HCT116 (cell line): ENCODE measurements at regions not wholly inside any gene's neighbourhood (a gene's known extent, or its start where the extent isn't known, plus 50 kb on each side); places are given as distances from the start of the nearest gene placed in this dataset.

ENCODE experiments used
- ATAC-seq: fragments of 200-7000 bp; cut with Tn5 transposase; 2 replicates; pipeline ENCODE4 v1.9.1; 2020; ENCODE audit warnings: mild to moderate bottlenecking, moderate library complexity
- BruUV-seq: library from RNA; stranded (reverse); fragments of 400-500 nt; replicated peaks from 2 replicates; lab custom pipeline; 2021; lab: Mats Ljungman, UMichigan
- CTCF ChIA-PET: fragments of 300-600 bp; sonication (Branson Sonifier 250); formaldehyde crosslinking; loops from one replicate; lab custom pipeline; 2021; ENCODE audit warnings: antibody characterized with exemption; lab: Charles Lee
- POLR2A ChIA-PET: fragments of 300-600, 350-600 bp; sonication (Branson Sonifier 250); formaldehyde crosslinking; loops from one replicate; lab custom pipeline; 2021; ENCODE audit warnings: antibody characterized with exemption; lab: Charles Lee
- RAD21 ChIA-PET, 2 experiments: fragments of 300-600 bp; sonication (Branson Sonifier 250); formaldehyde crosslinking; loops; one replicate each; lab custom pipeline; 2023; ENCODE audit warnings: low total read pairs in 2 of 2; ENCODE audit not compliant: uncharacterized antibody in 2 of 2, unreplicated experiment in 2 of 2, low non-redundant PET in 1 of 2; lab: Charles Lee
- DNase-seq: peaks from one replicate; pipeline ENCODE4 v3.0.0-alpha.2; 2010; ENCODE audit warnings: low read depth, low spot score
- H2AFZ ChIP-seq: fragments of 200-600 bp; shearing (Covaris generic), sonication (generic); 2 replicates; pipeline ENCODE4 v1.6.1; 2017; ENCODE audit warnings: low read depth, mixed run types, mixed read lengths, antibody characterized with exemption, low read length; ENCODE audit not compliant: poor library complexity, severe bottlenecking
- H3K27ac ChIP-seq: 2 replicates; pipeline ENCODE4 v1.5.1; 2012; ENCODE audit warnings: low read depth, low read length
- H3K27me3 ChIP-seq: fragments of 200-600 bp; sonication (generic); 2 replicates; pipeline ENCODE4 v1.6.1; 2016; ENCODE audit warnings: mixed run types, low read length, mixed read lengths; ENCODE audit not compliant: insufficient read depth
- H3K36me3 ChIP-seq, 2 experiments: fragments of 200-500 bp in 1 of 2; fragments of 200-600 bp in 1 of 2; sonication (Bioruptor generic) in 1 of 2; sonication (generic) in 1 of 2; 2 replicates each; pipeline versions ENCODE4 v1.5.1 to v1.6.1; 2014 to 2016; ENCODE audit warnings: low read length in 2 of 2, inconsistent platforms in 1 of 2, mixed read lengths in 1 of 2, mixed run types in 1 of 2; ENCODE audit not compliant: insufficient read depth in 2 of 2, control insufficient read depth in 1 of 2
- H3K4me1 ChIP-seq, 2 experiments: fragments of 200-600 bp in 1 of 2; sonication (generic) in 1 of 2; 2 replicates each; pipeline versions ENCODE4 v1.5.1 to v1.6.1; 2012 to 2017; ENCODE audit warnings: low read length in 2 of 2, inconsistent platforms in 1 of 2, mild to moderate bottlenecking in 1 of 2, mixed read lengths in 1 of 2, mixed run types in 1 of 2, moderate library complexity in 1 of 2; ENCODE audit not compliant: insufficient read depth in 2 of 2, control insufficient read depth in 1 of 2
- H3K4me2 ChIP-seq: fragments of 200-600 bp; sonication (generic); 2 replicates; pipeline ENCODE4 v1.6.1; 2017; ENCODE audit warnings: mixed run types, low read length, mixed read lengths
- H3K4me3 ChIP-seq, 2 experiments: fragments of 200-600 bp in 1 of 2; sonication (generic) in 1 of 2; replicated peaks in 1 of 2; 2 replicates each; pipeline ENCODE4 v1.5.1; 2011 to 2016; ENCODE audit warnings: low read length in 2 of 2, control low read depth in 1 of 2, low read depth in 1 of 2, mild to moderate bottlenecking in 1 of 2, mixed read lengths in 1 of 2, mixed run types in 1 of 2
- H3K79me2 ChIP-seq: fragments of 200-600 bp; sonication (generic); 2 replicates; pipeline ENCODE4 v1.6.1; 2017; ENCODE audit warnings: mild to moderate bottlenecking, mixed run types, low read length, moderate library complexity, mixed read lengths; ENCODE audit not compliant: insufficient read depth
- H3K9ac ChIP-seq: fragments of 200-600 bp; sonication (generic); 2 replicates; pipeline ENCODE4 v1.6.1; 2016; ENCODE audit warnings: low read length, mixed read lengths
- H3K9me2 ChIP-seq: fragments of 200-600 bp; sonication (generic), shearing (Covaris generic); 2 replicates; pipeline ENCODE4 v1.6.1; 2017; ENCODE audit warnings: mixed run types, mild to moderate bottlenecking, moderate library complexity; ENCODE audit not compliant: insufficient read depth
- H3K9me3 ChIP-seq, 2 experiments: fragments of 200-500 bp in 1 of 2; fragments of 200-600 bp in 1 of 2; sonication (Bioruptor generic) in 1 of 2; sonication (generic) in 1 of 2; 2 replicates each; pipeline ENCODE4 v1.6.1; 2014 to 2017; ENCODE audit warnings: low read length in 2 of 2, mixed read lengths in 2 of 2, inconsistent platforms in 1 of 2, low read depth in 1 of 2, mild to moderate bottlenecking in 1 of 2, mixed run types in 1 of 2, moderate library complexity in 1 of 2; ENCODE audit not compliant: control insufficient read depth in 1 of 2, insufficient read depth in 1 of 2
- H4K20me1 ChIP-seq: fragments of 200-600 bp; sonication (generic), shearing (Covaris generic); 2 replicates; pipeline ENCODE4 v1.6.1; 2017; ENCODE audit warnings: mixed run types, mild to moderate bottlenecking, moderate library complexity; ENCODE audit not compliant: insufficient read depth
- ATF3 ChIP-seq: IDR thresholded peaks from 2 replicates; pipeline ENCODE4 v1.6.1; 2012
- CBX3 ChIP-seq: IDR thresholded peaks from 2 replicates; pipeline ENCODE4 v1.6.1; 2012; ENCODE audit warnings: low read depth
- CTCF ChIP-seq, 3 experiments: fragments of 200-600 bp in 1 of 3; sonication (generic) in 1 of 3; IDR thresholded peaks in 2 of 3; conservative IDR thresholded peaks in 1 of 3; 2 replicates each; pipeline ENCODE4 v1.5.1; 2012 to 2017; ENCODE audit warnings: low read depth in 2 of 3, low read length in 2 of 3, antibody characterized with exemption in 1 of 3, borderline replicate concordance in 1 of 3, control low read depth in 1 of 3, mild to moderate bottlenecking in 1 of 3, mixed read lengths in 1 of 3, mixed run types in 1 of 3, moderate library complexity in 1 of 3; ENCODE audit not compliant: insufficient read depth in 1 of 3
- ELF1 ChIP-seq: IDR thresholded peaks from 2 replicates; pipeline ENCODE4 v1.6.1; 2012; ENCODE audit warnings: low read depth, borderline replicate concordance
- EZH2 ChIP-seq: fragments of 200-600 bp; sonication (generic); IDR thresholded peaks from 2 replicates; pipeline ENCODE4 v1.6.1; 2017; ENCODE audit warnings: antibody characterized with exemption, mixed run types
- MAX ChIP-seq: IDR thresholded peaks from 2 replicates; pipeline ENCODE4 v1.6.1; 2012
- POLR2A ChIP-seq: IDR thresholded peaks from 2 replicates; pipeline ENCODE4 v1.7.0; 2011; ENCODE audit warnings: borderline replicate concordance; ENCODE audit not compliant: insufficient read depth, insufficient read length; ENCODE audit errors: extremely low read depth
- POLR2AphosphoS5 ChIP-seq: IDR thresholded peaks from 2 replicates; pipeline ENCODE4 v1.6.1; 2011; ENCODE audit warnings: mild to moderate bottlenecking, low read depth, low read length, moderate library complexity
- RAD21 ChIP-seq: IDR thresholded peaks from 2 replicates; pipeline ENCODE4 v1.6.1; 2012; ENCODE audit warnings: low read depth, mild to moderate bottlenecking
- REST ChIP-seq: IDR thresholded peaks from 2 replicates; pipeline ENCODE4 v1.6.1; 2012; ENCODE audit warnings: low read depth
- SRF ChIP-seq: IDR thresholded peaks from 2 replicates; pipeline ENCODE4 v1.6.1; 2012; ENCODE audit warnings: low read depth
- TCF7L2 ChIP-seq: IDR thresholded peaks from 2 replicates; pipeline ENCODE4 v1.7.0; 2011; ENCODE audit warnings: borderline replicate concordance, inconsistent platforms; ENCODE audit not compliant: insufficient read depth, insufficient read length; ENCODE audit errors: extremely low read depth
- YY1 ChIP-seq: IDR thresholded peaks from 2 replicates; pipeline ENCODE4 v1.6.1; 2011; ENCODE audit warnings: low read length, low read depth, moderate library complexity, mild to moderate bottlenecking; ENCODE audit not compliant: insufficient replicate concordance; ENCODE audit errors: extremely low read depth
- ZFX ChIP-seq: fragments of 450-650 bp; IDR thresholded peaks from 2 replicates; pipeline ENCODE4 v1.6.1; 2017
- ZNF274 ChIP-seq: fragments of 200-500 bp; sonication (Bioruptor generic); IDR thresholded peaks from 2 replicates; pipeline ENCODE4 v1.6.1; 2014; ENCODE audit warnings: mild to moderate bottlenecking, low read depth, low read length, inconsistent platforms
- intact Hi-C: fragments of 100-400 bp; cut with micrococcal nuclease; formaldehyde crosslinking; loops from 2 replicates; pipeline ENCODE4 v1.10.0; 2022

- Histone ChIP-seq H3K79me2 (no peaks in the 10 kb centered on the region), H3K36me3 (no peaks in the 10 kb centered on the region), H3K27ac (no peak overlapping the region)
- BruUV-seq, result no TSS peak
- RAD21 ChIA-PET, result no interaction called here
- peak; percentile 88 for ATAC-seq
- intact Hi-C loops, result no loop called here
- no peak for TF ChIP-seq ELF1
- no peak for TF ChIP-seq SRF
- peak; percentile 54 for TF ChIP-seq RAD21
- TF ChIP-seq TCF7L2, result no peak
- 0 out of 2 replicates have a peak, but pooled peaks have one; percentile 29 for TF ChIP-seq CBX3
- peak; percentile 42 to 88 (median 82); a peak in 5 of 6 replicates for TF ChIP-seq CTCF (IDR thresholded peaks at IDR 0.05 in 2 of 3, conservative IDR thresholded peaks at IDR 0.05 in 1 of 3; ENCODE audit: borderline replicate concordance in 1 of 3, insufficient read depth in 1 of 3, low read depth in 2 of 3, low read length in 2 of 3)
- TF ChIP-seq, all 23 proteins: peak for 3
- Histone ChIP-seq H3K4me1 (no peaks in the 10 kb centered on the region), H3K4me3 (no peak overlapping the region), H3K9me2 (no peaks in the 10 kb centered on the region), H3K9me3 (no peaks in the 10 kb centered on the region), H2AFZ (peak overlapping the region; percentile 23), H3K4me2 (no peak overlapping the region), H3K27me3 (no peaks in the 10 kb centered on the region), H3K9ac (no peak overlapping the region), H4K20me1 (no peaks in the 10 kb centered on the region)
- CTCF ChIA-PET, result interaction anchor here (0.6 to 3.7 kb wide), 24 partner anchors 9 to 499 kb away, joined by 3 to 40 read pairs (median 4); no protein-coding TSS in a partner anchor
- POLR2A ChIA-PET, result interaction anchor here (1.3 kb wide), 1 partner anchor 13 kb away, joined by 3 read pairs; no protein-coding TSS in a partner anchor
- peak; percentile 37 for DNase-seq
These were observed 59.8 kb downstream of the SOD2 start for GRCh38 chr6:159633196-159633595.

- intact Hi-C loops, result no loop called here
- no peak overlapping the region for H3K27ac ChIP-seq
- H3K36me3 ChIP-seq, result no peaks in the 10 kb centered on the region
- no peak for DNase-seq
- H4K20me1 ChIP-seq, result no peaks in the 10 kb centered on the region
- H3K9ac ChIP-seq, result no peak overlapping the region
- no peaks in the 10 kb centered on the region for H3K79me2 ChIP-seq
- ATAC-seq, result no peak
- no peaks in the 10 kb centered on the region for H3K9me2 ChIP-seq
- no peak overlapping the region for H2AFZ ChIP-seq
- H3K4me3 ChIP-seq, result no peak overlapping the region
- no peaks in the 10 kb centered on the region for H3K9me3 ChIP-seq
- BruUV-seq, result no TSS peak
- ChIA-PET RAD21 (no interaction called here), CTCF (interaction anchor here (2.3 kb wide), 1 partner anchor 14 kb away, joined by 23 read pairs; no protein-coding TSS in a partner anchor), POLR2A (no interaction called here)
- no peaks in the 10 kb centered on the region for H3K27me3 ChIP-seq
- H3K4me1 ChIP-seq, result no peaks in the 10 kb centered on the region
- no peak overlapping the region for H3K4me2 ChIP-seq
- TF ChIP-seq SRF, result no peak
- no peak for TF ChIP-seq YY1
- no peak for TF ChIP-seq ZFX
- TF ChIP-seq POLR2A, result no peak
- TF ChIP-seq ATF3, result no peak
- TF ChIP-seq REST, result no peak
- no peak for TF ChIP-seq ELF1
- TF ChIP-seq EZH2, result no peak
- TF ChIP-seq POLR2AphosphoS5, result no peak
- no peak for TF ChIP-seq RAD21
- no peak for TF ChIP-seq MAX
- TF ChIP-seq ZNF274, result no peak
These were observed 61.2 kb downstream of the SOD2 start for GRCh38 chr6:159631886-159632285.
